Smooth muscle cell of the brain vasculature (primary cell): ENCODE measurements at regions not wholly inside any gene's neighbourhood (a gene's known extent, or its start where the extent isn't known, plus 50 kb on each side); places are given as distances from the start of the nearest gene placed in this dataset.

Source experiments
- DNase-seq: peaks from one replicate; pipeline ENCODE4 v3.0.0-alpha.2; 2012; ENCODE audit warnings: low read depth, low spot score

DNA sequence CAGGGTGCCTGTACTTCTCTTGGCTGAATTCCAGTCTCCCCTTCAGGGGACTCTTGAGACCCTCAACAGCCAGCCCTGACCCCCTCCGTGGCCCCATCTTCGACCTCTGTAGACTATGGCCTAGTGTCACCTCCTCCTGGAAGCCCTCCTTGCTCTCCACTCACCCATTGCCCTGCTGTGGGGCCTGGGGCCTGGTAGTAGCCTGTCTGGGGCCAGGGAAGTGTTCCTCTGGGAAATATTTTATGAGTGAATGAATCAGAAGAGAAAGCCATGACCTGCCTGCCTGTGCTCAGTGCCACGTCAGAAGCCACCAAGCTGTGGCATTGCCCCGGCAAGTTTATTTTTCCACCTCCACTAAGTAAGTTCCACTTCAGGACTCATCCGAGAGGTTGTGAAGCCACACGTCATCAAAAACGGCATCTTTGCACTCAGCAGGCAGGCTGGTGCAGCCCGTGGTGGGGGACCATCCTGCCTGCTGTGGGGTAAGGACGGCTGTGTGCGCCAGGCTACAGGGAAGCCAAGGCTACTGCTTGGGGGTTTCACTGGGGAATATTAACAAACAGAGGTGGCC, 59.6 kb upstream of the PPARA start:
- no peak for DNase-seq

- no peak for DNase-seq
These were observed 58.9 kb upstream of the PPARA start for GRCh38 chr22:46091277-46091977.

GRCh38 chr22:46092011-46092410, 58.3 kb upstream of the PPARA start:
- DNase-seq: no peak

DNA sequence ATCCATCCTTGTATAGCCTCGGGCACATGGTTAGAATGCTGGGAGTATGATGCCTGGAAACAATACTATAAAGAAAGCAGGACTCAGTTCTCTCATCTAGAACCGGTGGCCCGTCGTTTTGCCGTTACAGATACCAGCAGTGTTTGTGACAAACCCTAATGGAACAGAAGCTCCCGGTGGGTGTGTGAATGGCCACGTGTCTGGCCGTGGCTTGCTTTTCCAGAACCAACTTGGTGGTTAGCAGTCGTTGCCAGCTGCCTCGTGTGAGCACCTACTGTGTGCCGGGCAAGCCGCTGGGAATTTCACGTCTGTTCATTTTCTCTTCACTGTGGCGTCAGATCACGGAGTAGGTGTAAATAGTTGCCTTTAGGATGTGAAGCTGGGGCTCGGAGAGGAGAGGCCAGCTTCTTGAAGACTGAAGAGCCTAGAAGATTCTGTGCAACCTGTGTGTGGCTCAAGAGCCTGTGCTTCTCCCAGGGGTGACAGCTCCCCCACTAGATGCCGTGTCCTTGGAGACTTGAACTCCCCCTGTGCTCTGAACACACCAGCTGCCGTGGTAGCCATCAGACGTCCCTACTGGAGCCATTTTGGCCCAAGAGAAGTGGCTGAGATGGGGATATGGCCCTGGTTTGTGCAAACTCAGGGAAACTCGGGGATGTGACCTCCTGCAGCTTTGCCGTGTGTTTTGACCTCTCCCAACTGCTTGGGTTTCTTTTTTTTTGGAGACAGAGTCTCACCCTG, 57.5 kb upstream of the PPARA start:
- no peak for DNase-seq

- no peak for DNase-seq
These were observed 56.5 kb upstream of the PPARA start for GRCh38 chr22:46093796-46094195.

DNA sequence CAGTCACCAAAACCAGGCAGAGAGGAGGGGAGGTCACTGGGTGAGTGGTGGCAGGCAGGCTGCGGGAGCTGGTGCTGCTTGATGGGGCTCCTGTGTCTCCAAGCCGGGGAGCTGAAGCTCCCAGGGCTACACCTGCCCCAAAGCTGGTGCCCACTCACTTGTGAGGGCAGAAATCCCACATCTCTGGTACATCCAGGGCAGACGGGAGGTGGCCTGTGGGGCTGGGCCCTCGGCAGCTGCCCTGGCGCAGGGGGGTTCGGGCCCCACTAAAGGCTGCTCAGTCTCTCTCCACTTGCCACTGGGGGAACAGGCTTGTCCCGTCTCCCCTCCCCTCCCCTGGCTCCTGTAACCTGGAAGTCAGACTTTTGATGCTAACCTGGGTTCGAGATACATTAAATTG, 55.6 kb upstream of the PPARA start:
- DNase-seq: no peak

- no peak for DNase-seq
These were observed 54.3 kb upstream of the PPARA start for GRCh38 chr22:46096051-46096450.

DNA sequence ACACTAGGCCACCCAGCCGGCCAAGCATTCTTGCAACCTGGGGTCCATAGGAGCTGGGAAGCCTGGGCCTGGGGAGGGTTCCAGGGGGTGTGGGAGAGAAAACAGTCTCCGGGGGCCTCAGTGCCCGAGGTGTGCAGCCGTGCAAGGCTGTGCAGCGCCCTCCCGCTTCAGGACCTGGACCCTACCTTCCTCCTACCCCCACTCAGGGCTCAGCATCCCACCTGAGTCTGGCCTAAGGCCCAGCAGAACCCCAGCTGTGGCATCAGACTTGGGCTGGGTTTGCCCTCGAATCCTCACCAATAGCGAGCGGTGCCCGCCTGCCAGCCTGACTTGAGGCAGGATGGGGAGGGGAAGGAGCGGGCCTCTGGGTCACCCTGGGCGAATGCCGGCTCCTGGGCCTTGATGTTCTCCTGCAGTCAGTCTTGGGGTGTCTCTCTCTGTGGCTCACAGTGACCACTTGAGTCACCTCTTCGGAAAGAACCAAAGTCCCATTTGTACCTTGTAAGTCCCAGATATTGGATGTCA, 53.6 kb upstream of the PPARA start:
- DNase-seq: no peak

DNA sequence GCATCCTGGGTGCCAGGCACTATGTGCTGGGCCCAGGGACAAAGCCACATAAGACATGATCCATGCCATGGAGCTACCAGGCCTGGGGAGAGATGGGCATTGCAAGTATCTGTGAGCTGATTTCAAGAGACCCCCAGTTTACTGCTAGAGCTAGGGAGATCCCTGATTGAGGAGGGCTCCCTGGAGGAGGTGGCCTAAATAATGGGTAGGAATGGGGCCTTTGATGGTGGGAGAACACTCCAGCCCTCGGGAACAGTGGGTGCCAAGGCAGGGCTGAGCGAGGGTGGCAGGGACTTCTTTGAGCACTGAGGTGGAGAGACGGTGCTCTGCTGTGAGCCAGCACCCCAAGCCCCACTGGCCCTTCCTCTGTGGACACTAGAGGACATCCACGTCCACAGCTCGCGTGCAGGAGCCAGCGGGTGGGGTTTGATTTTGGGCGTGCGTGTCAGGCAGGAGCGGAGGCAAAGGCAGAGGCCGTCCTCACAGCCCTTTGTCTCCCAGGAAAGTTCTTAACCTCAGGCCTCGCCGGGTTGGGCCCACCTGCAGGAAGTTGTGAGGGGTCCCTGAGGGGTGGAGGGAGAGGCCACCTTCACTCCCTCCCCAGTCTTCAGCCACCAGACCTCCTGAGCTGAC, 52.9 kb upstream of the PPARA start:
- no peak for DNase-seq

- no peak for DNase-seq
These were observed 51.5 kb upstream of the PPARA start for GRCh38 chr22:46098525-46099475.

DNA sequence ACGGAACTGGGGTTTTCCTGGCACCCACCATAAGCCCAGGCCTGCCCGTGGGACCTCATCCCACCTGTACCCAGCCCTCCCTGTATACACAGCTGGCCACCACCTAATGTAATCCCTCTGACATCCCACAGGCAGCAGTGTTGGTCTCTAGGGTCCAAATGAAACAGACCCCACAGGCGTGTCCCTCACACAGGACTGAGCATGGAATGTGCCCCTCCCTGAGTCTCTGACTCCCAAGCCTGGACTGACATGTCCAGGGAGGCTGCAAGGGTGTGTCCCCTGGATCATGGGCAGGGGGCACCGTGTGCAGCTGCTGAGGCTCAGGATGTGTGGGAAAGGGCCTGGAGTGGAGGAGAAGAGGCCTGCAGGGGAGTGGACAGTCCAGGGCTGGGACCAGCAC, 50.6 kb upstream of the PPARA start:
- DNase-seq: no peak

- DNase-seq: no peak
These were observed 49.8 kb upstream of the PPARA start for GRCh38 chr22:46100401-46101105.
